SKM-1 (cell line): ENCODE measurements at regions not wholly inside any gene's neighbourhood (a gene's known extent, or its start where the extent isn't known, plus 50 kb on each side); places are given as distances from the start of the nearest gene placed in this dataset.

ENCODE experiments used
- DNase-seq: peaks from one replicate; lab custom pipeline; 2025; ENCODE audit not compliant: unreplicated experiment; lab: John Stamatoyannopoulos, UW

DNA sequence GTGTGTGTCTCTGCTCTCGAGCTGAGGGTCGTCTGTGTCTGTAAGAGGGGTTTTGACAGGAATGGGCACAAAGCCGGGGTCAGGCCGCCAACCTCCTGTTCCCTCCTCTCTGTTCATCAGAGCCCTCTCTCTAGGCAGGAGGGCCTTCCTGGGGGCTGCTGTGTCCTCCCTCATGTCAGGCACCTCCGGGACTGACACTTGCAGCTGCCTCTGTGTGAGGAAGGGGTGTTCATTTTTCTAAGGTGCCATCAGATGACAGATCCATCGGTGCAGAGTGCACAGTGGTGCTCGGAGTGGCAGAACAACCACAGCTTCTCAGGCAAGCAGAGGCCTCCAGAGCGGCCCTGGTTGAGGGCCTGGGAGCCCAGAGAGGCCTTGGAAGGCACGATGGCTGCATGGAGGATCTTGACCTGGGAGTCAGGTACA lies 265.4 kb upstream of the B3GAT1 start:
- DNase-seq, result no peak

- DNase-seq, result no peak
Observed at GRCh38 chr11:134676516-134677287, 264.7 kb upstream of the B3GAT1 start.

- DNase-seq, result no peak
Observed at GRCh38 chr11:134675983-134676382, 263.9 kb upstream of the B3GAT1 start.

- no peak for DNase-seq
Observed at GRCh38 chr11:134674974-134675373, 262.9 kb upstream of the B3GAT1 start.

DNA sequence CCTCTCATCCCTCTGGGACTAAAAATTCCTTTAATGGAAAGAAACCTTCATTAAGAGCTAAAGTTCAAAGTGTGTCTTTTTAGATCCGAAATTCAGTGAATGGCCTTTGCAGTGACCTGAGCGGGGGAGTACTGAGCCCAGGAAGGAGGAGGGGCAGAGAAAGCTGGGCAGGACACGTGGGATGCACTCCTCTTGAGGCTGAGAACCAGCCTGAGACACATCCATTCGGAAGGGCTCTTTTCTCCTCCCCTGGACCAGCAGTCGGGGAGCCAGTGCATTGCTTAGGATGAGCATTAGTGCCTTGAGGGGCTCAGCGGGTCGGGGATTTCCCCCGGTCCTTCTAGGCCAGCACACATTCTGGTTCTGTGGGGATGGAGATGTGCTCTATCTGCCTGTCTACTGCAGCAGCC lies 258.9 kb upstream of the B3GAT1 start:
- no peak for DNase-seq

- no peak for DNase-seq
Observed at GRCh38 chr11:134670247-134670782, 258.3 kb upstream of the B3GAT1 start.

DNA sequence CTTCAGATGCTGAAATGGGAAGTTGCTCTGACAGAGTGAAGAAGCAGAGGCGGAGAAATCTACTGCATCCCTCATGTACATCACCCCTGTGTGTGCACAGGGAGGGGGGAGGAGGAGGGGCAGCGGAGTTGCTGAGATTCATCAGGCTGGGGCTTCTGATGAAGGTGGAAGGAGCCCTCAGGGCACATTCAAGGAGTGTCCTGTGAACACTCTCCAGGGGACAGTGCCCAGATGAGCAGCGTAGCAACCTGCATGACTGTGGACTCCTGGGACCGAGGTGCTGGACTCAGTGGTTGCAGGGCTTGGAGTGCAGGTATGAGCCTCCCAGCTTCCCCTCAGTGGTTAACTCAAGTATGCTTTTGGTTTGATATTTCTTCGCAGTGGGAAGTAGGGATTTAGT lies 257.8 kb upstream of the B3GAT1 start:
- no peak for DNase-seq

DNA sequence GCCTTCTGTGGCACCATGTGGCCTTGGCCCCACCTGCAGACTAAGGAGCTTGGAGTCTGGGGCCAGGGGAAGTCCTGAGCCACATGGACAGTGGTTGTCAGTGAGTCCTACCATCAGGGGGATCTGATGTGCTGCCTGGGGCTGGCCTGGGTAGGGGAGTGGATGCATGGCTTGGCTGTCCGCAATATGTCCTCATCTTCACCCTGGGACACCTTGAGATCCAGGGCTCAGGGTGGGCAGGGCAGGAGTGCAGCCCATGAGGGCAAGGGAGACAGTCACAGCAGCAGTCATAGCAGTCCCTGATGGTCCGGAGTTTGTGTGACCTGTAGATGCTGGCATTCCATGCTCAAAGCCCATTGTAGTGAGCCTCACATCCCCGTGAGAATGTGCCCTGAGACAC lies 256.8 kb upstream of the B3GAT1 start:
- no peak for DNase-seq

GRCh38 chr11:134668076-134668475 lies 256.0 kb upstream of the B3GAT1 start:
- no peak for DNase-seq

DNA sequence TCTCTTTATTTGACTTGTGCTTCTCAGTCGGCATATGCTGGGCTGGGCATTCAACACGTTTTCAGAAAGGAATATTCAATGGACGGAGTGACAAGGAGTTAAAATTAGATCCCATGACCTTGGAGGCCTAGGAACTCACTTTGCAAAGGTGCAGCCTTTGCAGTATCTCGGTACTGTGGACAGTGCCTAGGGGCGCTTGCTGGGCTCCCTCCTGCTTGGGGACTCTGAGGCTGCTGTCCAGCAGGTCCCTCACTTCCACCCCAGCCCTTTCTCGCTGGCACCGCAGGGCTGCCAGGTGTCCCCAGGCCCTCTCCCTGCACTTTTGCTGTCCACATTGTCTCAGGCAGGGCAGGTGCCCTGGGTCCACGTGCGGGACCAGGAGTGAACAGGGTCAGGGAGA lies 255.5 kb upstream of the B3GAT1 start:
- DNase-seq, result no peak

DNA sequence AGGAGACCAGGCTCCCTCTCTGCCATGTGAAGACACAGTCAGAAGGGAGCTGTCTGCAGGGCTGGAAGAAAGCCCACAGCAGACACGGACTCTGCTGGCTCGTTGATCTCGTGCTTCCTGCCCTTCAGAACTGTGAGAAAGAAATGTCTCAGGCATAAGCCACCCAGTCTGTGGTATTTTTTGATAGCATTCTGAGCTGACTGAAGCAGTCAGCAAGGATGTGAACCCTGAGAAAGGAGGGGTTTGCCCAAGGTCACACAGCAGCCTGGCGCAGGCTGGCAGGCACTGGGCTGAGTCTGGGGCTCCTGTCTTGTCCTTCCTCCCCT lies 255.1 kb upstream of the B3GAT1 start:
- no peak for DNase-seq

GRCh38 chr11:134666273-134667174 lies 254.5 kb upstream of the B3GAT1 start:
- no peak for DNase-seq

DNA sequence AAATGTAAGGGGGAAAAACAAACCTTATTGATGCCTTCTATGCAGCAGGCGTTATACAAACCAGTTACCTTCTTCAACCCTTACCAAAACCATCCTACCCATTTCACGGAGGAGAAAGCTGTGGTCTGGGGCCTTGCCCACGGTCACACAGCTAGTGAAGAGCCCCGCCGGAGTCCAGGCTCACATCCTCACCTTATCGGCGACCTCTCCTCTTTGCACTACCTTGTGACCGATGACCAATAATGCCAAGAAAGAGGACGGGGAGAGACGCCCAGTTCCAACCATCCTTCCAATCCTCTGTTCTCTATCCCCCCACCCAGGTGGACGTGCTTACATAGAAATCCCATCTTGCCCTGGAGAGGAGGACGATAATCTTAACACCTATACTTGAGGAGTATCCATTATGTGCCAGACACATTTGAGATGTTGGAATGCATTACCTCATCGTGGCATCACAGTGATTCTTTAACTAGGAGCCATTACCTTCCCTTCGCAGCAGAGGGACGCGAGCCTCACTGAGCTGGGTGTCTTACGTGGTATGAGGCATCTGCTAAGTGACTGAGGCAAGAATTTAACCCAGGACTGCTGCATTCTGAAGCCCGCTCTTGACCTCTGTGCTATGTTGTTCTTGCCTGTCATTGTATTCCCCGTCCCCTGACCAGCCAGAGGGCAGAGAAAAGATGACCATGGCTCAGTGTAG lies 253.7 kb upstream of the B3GAT1 start:
- no peak for DNase-seq

DNA sequence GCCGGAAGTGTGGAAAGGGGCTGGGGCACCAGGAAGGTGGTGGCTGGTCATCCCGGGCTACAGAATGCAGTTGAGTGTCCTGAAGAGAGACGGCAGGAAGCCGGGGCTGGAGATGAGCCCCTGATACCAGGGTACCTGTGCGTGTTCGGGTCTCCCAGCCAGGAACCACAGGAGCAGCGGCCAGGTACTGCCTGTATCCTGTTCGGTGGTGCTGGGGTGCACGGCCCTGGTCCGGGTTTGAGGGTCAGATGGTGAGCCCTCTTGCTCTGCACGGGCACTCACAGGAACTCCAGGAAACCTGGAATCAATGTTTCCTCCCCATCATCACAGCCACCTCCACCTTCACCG lies 253.1 kb upstream of the B3GAT1 start:
- no peak for DNase-seq

GRCh38 chr11:134664447-134665187 lies 252.6 kb upstream of the B3GAT1 start:
- DNase-seq, result no peak

DNA sequence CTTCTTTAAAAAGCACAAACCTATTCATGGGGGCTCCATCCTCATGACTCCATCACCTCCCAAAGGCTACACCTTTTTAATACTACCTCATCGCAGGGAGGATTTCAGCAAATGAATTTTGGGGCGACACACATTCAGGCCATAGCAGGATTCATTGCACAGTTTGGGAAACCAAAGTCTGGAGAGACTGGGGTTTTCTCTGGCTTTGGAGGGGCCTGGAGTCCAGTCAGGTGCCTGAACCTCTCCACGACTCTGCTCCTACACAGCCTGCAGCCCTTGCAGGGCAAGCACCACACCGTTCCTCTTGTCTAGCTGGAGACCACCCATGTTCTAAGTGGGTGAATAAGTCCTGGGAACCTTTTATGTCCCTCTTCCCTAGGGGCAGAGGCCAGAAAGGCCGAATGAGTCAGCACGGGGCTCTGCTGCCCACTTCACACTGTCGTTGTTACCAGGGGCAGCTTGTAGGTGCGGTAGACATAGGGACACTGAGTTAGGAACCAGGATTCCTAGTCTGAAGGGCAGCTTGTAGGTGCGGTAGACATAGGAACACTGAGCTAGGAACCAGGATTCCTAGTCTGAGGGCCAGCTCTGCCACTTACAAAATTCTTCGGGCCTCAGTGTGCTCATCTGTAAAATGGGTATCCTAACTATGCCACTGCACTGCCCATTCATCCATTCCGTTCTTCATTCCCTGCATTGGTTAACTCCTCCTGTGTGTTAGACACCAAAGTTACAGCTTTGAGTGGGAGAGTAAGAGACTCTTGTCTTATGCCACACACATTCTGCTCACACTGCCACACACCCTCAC lies 251.7 kb upstream of the B3GAT1 start:
- DNase-seq, result no peak

DNA sequence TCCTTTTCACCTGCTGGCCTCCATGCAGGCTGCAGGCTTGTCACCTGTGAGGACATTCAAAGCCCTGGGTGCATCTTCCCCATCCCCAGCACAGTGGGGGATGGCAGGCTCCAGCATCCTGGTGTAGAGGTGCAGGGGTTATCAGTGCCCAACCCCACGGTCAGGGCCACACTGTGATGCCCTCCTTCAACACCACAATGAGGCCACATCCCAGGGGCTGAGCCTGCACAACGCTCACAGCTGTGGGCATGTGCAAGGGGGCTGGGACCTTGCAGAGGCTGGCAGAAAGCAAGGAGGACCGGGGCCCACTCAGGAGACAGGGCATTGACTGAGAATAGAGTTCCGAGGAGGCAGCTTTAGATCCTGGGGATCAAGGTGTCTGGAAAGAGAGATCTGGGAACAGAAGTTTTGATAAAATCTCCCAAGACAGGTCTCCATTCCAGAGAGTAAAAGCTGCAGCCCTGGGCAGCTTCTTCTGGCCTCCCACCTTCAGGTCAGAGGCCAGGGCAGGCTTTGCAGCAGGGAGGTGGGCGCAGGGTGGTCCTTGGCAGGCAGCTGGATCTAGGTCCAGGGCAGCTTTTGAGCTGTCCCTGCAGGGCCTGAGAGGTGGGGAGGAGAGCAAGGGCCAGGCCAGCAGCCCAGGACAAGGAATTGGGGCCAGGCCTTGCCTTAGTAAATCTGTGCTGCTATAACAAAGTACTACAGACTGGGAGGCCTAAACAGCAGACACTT lies 250.8 kb upstream of the B3GAT1 start:
- no peak for DNase-seq

GRCh38 chr11:134661660-134662059 lies 249.6 kb upstream of the B3GAT1 start:
- DNase-seq, result no peak

- no peak for DNase-seq
Observed at GRCh38 chr11:134660416-134660815, 248.4 kb upstream of the B3GAT1 start.
